ENCODE measurements at regions not wholly inside any gene's neighbourhood (a gene's known extent, or its start where the extent isn't known, plus 50 kb on each side); places are given as distances from the start of the nearest gene placed in this dataset.
A peak's percentile ranks its signal among the peaks of the same experiment; 100 is the strongest.

DNA sequence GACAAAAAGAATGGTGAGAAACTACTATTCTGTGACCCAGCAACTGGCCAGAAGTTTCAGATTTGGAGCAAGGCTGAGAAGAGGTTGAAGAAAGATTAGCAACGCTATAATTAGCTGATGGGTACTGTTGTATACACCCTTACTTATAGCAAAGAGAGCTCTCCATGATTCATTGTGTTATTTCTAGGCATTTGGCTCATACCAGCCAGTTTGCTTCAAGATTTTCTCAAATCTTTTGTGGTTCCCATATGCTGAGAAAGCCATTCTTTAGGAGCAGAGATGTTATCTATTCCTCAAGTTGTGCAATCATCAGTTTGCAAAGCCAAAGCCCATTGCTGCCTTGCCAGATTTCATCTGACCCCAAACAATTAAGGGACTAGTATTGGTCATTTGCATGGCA, 179.4 kb downstream of the ETS1 start:
- ATAC-seq = no peak
- no peak for DNase-seq
- intact Hi-C loops (cut with DNase I, micrococcal nuclease) = no loop called here

DNA sequence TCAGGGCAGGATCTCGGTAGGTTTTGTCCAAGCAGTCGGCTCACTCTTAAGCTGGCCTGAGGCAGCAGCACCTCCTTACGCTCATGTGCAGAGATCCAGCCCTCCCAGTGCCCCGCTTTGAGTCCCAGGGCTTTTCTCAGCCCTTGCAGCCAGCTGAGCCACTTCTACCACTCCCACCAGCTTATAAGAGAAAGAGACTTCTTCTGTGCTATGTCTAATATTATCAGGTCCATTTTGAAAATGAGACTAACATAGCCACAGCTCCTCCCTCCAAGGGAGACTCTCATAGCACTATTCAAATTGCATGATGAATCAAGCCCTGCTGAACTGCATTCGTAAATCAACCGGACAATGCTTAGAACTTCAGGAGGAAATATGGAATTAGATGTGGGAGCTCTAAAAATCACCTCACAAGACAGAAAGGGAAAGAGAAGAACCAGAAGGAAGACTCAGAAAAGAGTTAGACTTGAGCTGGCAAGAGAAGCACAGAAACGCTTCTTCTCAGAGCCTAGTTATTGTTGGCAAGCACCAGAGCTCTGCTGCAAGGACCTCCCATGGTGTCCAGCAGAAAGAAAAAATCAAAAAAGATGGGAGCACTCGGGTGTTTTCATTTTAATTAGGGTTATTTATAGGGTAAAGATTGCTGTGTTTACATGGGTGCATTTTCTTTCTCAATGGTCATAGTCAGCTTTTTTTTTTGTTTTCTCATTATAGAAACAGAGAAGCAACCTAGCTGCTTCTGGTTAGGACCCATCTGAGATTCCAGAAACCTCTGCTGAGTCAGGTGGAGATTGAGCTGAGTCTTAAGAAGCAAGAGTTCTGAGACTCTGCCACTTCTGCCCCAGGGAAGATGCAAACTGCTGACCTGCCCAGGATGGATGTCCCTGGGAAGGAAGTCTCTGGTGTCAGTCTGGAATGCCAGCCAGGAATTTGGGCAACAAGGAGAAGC, 181.4 kb downstream of the ETS1 start:
- intact Hi-C loops (cut with DNase I, micrococcal nuclease) = no loop called here
- DNase-seq (no peak), ATAC-seq (no peak)

GRCh38 chr11:128405112-128405511, 182.2 kb downstream of the ETS1 start:
- no peak for ATAC-seq
- intact Hi-C loops (cut with DNase I, micrococcal nuclease) = no loop called here
- no peak for DNase-seq

- no peak for DNase-seq
- intact Hi-C loops (cut with DNase I, micrococcal nuclease) = no loop called here
- no peak for ATAC-seq
Measured at GRCh38 chr11:128404437-128404836, 182.9 kb downstream of the ETS1 start.

DNA sequence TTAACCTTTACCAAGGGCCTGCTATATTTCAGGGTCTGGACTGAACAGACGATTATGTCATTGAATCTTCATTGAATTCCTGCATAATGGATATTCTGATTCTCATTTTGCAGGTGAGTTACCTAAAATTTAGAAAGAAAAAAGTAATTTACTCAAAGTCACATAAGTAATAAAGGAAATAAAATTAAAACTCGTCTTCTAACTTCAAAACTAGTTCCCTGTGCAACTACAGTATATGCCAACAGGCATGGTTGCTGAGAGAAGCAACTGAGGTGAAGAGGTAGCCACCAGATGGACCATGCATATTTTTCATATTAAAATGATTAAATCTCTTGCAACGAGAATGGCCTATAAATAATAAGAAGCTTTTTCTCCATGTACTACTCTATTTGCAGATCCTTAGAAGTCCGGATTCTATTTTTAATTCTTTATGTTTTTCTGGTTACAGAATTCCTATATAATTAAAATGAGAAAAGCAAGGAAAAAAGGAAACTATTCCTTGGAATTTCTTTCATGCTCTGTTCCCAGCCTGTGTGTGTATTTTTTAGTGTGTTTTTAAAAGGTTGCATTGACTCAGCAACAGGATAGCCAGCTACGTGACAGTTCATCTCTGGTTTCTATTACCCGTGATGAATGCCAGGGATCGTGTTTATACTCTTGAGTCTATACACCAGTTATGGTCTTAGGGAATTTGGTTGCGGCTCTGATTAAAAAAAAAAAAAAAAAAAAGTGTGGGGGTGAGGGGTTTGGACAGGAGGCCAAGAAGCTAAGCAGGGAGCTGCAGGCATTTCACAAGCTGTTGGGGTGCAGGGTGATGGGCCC, 186.8 kb downstream of the ETS1 start:
- intact Hi-C loops (cut with DNase I, micrococcal nuclease) = no loop called here
- no peak for DNase-seq
- no peak for ATAC-seq

DNA sequence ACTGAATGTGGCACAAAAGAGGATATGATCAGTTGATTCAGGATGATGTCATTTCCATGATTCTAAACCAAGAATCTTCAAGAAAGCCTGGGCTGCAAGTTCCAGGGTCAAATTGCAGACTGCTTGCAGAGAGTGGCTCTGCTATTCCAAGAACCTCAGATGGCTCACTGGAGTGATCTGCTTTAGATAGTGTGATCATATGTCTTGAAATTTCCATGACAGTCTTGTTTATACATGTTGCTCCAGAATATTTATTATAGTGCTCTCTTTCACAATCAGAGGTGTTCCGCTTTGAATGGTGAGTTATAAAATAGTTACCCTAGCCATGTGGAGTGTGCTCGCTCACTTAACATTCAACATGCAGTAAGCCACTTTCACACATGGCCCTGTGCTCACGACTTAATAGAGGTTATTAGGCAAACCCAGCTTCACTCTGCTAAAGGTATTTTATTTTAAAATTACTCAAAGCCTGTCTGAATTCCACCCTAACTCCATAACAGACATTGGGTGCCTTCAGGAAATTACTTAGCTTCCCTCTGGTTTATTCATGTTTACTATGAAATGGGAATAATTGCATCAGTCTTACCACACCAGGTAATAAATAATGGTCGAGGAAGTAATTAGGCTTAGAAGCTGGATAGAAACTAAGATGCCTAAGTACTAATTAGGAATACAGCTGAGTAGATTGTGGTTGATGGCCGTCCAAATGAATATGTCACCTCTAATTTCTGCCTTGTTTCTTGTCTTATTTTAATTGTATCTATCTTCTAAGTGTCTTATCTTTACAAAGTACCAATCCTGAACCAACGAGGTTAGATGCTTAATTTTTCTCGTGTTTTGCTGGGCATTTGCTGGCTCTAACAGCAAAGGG, 187.9 kb downstream of the ETS1 start:
- DNase-seq = no peak
- ATAC-seq = no peak
- intact Hi-C loops (cut with DNase I, micrococcal nuclease) = no loop called here

DNA sequence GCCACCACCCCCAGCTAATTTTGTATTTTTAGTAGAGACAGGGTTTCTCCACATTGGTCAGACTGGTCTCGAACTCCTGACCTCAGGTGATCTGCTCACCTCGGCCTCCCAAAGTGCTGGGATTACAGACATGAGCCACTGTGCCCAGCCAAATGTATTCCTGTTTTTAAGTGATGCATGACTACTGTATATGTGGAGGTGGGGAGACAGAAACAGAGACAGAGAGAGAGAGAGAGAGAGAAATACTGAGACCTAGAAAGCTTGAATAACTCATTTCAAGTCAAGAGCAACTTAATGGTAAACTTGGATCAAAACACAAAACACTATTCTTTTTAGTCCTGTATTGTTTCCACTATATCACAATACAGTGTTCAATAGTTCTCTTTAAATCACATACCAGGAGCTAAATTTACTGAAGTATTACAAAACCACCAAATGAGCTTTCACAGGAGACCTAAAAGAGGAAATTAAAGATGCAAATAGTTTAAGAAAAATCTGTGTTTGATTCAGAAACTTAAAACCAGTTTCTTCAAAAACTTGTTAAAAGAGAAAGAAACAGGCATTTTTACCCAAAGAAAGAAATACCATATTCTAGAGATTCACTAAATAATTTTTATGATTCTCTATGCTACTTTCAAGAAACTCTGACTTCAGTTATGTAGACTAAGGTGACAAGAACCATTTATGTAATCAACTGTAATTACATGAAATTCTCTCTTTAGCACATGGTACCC, 188.7 kb downstream of the ETS1 start:
- intact Hi-C loops (cut with DNase I, micrococcal nuclease) = no loop called here

DNA sequence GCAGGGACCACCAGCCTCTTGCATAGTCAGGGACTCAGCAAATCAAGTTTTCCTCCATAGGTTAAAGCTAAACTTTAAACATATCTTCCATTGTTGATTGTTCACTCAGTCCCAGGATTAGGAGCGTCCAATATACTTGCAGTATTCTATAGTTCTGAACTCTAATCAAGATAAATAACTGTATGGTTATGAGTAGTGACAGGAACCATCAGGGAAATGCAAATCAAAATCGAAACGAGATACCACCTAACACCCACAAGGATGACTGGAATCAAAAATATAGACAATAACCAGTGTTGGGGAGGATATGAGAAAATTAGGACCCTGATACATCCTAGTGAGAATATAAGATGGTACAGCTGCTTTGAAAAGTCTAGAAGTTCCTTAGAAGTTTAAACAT, 190.0 kb downstream of the ETS1 start:
- DNase-seq (no peak), ATAC-seq (no peak)
- intact Hi-C loops (cut with DNase I, micrococcal nuclease) = no loop called here

More for the DNA sequence above, 188.7 kb downstream of the ETS1 start:
- DNase-seq (no peak), ATAC-seq (no peak)

DNA sequence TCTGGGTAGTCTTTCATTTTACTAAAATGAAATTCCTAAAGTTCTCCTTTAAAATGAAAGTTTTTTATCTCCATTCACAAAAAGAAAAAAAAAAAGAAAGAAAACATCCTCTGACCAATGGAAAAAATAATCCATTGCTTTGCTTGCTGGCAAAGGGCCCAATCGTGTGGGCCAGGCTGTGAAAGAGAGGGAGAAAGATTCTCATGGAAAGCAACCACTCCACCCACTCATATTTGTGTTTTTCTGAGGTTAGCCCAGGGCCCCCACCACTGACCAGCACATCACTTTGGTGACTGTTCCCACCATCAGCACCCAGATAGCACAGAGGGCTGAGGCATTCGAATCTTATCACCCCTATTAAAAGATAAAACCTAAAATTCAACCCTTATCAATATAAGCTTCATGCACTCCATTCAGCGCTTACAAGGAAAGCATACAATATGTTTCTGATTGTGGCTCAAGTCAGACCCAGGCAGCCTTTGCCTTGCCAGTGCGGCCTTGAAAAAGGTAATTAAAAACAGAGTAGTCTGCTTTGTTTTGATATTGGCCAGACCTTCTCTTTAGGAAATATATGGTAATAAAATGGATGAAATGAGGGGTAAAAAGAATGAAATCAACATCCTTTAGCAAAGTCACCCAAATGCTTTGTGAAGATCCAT, 192.8 kb downstream of the ETS1 start:
- ATAC-seq (no peak), DNase-seq (no peak)
- intact Hi-C loops (cut with DNase I, micrococcal nuclease) = no loop called here

DNA sequence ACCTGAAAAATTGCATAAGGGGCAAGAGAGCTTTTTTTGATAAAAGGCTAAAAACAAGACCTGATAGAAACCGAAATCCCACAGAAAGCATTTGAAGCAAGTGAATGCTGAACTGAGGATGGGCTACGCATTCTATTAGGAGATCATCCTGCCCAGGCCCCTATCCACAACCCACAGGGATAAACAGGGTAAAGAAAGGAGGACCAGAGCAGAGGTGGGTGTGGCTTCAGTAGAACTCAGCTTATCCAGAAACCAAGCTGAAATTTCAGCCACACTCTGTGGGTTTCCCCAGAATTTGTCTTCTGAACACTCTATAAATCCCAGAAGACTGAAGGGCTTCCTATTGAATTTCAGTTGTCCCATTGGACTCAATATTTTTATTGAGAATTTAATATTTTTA, 195.1 kb downstream of the ETS1 start:
- ATAC-seq (no peak), DNase-seq (no peak)
- intact Hi-C loops (cut with DNase I, micrococcal nuclease) = no loop called here

GRCh38 chr11:128391811-128392210, 195.5 kb downstream of the ETS1 start:
- intact Hi-C loops (cut with DNase I, micrococcal nuclease) = no loop called here
- DNase-seq (no peak), ATAC-seq (no peak)

GRCh38 chr11:128390246-128390645, 197.1 kb downstream of the ETS1 start:
- intact Hi-C loops (cut with DNase I, micrococcal nuclease) = no loop called here
- ATAC-seq (no peak), DNase-seq (no peak)

GRCh38 chr11:128389461-128389976, 197.8 kb downstream of the ETS1 start:
- DNase-seq (no peak), ATAC-seq (no peak)
- intact Hi-C loops (cut with DNase I, micrococcal nuclease) = no loop called here

DNA sequence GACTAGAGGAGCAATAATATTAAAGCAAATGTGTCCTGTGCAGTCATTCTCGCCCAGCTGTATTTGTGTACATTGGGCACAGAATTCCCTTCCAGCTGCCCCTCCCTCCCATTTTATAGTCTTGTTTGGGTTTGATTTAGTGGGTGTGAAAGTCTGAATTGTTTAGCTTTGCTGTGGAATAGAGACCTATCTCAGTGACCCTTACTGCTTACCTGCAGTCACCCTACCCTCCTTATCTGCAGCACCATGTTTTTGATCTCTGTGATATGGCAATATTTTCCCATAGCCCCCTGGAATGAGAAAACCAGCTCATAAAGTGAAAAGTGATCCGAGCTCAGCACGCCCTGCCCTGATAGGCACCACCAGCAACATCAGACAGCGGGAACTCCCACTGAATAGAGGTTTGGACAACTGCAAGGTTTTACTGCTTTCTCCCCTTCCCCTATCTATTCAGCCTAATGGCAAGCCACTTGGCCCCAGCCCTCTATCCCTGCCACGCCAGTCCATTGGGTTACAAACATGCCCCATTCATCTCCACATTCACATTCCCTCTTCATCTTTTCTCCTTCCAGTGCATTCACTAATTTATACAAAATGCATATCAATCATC, 199.0 kb downstream of the ETS1 start:
- peak; percentile 97 for ATAC-seq
- peak in 1 of 2 donors; percentile 31 for DNase-seq
- intact Hi-C loops (cut with DNase I, micrococcal nuclease) = no loop called here

GRCh38 chr11:128379587-128380580, 207.5 kb downstream of the ETS1 start:
- DNase-seq = no peak
- no peak for ATAC-seq
- intact Hi-C loops (cut with DNase I, micrococcal nuclease) = no loop called here

DNA sequence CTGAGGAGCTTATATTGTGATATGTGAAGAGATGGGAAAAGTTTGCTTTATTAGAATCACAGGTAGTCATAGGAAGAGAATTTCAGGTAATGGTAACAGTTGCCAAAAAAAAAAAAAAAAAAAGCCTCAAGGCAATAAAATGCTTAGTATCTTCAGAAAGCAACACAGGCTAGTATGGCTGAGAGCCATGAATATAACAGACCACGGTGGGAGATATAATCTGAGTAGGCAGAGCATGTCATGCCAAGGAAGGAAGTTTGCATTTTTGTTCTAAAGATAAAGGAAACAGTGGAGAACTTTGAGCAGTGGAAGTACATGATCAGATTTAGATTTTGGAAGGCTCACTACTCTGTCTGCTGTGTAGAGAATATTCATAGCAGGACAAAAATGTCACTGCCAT, 211.4 kb downstream of the ETS1 start:
- ATAC-seq (no peak), DNase-seq (no peak)
- intact Hi-C loops (cut with DNase I, micrococcal nuclease) = no loop called here
